EL (cell line): ENCODE measurements at regions not wholly inside any gene's neighbourhood (a gene's known extent, or its start where the extent isn't known, plus 50 kb on each side); places are given as distances from the start of the nearest gene placed in this dataset.

Source experiments
- DNase-seq: peaks from one replicate; pipeline ENCODE4 v3.0.0-alpha.2; 2016

DNA sequence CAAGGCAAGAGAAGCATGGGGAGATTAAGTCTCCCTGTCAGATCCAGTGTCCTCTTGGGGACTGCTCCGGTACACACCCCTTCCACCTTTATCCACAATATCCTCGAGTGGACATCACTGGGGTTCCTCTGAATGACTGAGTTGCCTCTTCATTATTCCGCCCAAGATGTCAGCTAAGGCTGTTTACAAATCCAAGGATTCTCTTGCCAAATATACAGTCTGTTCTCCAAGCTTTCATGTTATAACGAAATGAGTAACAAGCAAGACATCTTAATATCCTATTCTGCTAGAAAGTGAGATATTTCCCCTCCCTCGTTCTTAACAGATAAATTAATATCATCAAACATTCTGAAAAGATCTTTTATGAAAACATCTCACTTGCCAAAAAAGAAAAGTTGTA lies 314.1 kb upstream of the IRX5 start:
- no peak for DNase-seq

DNA sequence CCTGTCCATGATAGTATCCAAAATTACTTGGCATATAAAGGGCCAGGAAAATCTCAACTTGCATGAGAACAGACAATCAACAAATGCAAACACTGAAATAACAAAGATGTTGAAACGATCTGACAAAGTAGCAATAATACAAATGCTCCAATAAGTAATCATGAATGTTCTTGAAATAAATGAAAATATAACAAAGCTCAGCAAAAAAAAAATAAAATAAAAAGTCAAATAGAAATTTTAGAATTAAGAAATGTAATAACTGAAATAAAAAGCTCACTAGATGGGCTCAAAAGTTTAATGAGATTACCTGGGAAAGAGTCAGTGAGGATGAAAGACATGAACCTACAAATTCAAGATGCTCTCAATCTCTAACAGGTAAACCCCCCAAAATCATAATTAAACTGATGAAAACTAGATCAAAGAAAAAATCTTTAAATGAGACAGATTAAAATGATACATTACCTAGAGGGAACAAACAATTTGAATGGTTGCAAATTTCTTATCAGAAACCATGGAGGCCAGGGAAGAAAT lies 319.0 kb upstream of the IRX3 start:
- DNase-seq: no peak

DNA sequence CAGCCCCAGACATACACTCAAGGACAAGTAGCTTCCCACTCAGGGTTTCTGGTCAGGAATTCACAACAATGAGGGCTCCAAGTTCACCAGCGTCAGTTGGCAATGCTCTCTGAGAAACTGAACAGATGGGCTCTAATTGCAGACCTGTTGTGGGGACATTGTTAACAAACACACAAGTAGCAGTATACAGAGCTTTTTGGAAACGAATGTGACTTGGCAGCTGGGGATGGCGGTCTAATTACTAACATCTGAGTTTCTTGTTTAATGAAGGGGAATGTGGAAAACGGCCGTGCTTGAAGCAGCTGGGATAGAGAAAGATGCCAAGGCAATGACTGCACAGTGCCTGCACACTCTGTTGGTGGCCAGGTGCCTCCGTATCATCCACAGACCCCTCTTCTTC lies 316.1 kb upstream of the IRX3 start:
- no peak for DNase-seq

DNA sequence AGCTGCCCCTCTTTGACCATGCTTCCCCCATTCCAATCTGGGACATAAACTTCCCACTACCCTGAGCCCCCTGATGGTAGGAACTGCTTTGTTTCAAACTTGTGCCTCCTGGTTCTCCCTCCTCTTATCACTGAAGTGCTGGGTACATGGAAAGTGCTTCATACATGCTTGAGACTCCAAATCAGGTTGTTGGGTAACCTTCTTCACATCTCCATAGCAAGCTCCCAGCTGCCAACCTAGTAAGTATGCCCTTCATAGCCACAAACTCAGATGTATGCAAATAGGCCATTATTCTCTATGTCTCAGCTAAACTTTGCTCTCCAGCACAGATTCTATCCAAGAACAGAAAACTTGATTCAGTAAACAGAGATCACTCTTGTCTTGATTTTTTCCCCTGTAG lies 310.6 kb upstream of the IRX3 start:
- DNase-seq: no peak

DNA sequence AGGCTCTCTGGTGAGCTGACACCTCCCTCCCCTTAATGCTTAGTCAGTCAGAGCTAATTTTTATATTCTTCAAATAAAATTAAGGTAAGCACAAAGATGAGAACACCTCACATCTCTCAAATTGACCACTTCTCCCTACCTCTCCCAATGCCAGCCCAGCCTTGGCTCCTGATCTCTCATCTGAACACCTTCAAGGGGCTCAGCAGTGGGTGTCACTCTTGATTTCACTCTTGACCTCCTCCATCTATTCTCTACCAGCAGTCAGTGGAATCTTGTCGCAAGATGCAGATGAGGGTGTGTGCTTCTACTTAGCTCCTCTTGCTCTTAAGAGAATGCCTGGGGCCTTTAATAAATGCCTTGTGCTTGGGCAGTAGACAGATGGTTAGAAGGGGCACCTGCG lies 309.0 kb upstream of the IRX3 start:
- DNase-seq: no peak

DNA sequence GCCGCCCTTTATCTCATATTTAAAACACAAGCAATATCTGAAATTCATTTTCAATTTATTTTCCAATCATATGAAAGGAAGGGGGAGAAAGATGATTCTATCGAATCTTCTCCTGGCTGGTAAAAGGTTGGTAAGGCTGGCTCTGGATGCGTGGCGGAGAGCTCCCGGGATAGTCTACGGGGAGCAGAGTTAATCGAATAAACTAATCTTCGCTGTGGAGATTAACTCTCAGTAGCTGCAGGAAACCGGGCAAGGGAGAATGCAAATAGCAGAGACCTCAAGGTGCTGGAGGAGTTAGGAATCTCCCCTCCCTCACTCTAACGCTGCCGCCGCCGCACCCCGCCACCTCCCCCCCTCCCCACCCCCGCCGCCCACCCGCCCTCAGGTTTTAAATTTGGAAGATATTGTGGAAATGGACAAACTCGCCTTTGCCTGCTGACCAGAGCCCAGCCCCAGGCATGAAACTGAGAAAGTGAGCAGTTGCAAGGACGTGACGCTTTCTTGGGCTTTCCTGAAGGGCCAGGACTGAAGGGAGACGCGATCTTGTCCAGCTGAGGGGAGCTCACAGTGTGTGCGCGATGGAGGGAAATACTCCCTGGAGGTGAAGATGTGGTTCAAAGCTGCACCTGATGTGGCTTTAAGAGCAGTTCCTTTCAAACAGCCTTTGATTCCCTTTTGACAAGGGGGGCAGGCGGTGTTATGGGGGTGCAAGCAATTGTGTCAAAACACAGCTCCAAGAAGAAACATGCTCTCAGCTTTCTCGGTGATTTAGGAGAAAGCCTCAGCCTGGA lies 308.2 kb upstream of the IRX3 start:
- DNase-seq: no peak

DNA sequence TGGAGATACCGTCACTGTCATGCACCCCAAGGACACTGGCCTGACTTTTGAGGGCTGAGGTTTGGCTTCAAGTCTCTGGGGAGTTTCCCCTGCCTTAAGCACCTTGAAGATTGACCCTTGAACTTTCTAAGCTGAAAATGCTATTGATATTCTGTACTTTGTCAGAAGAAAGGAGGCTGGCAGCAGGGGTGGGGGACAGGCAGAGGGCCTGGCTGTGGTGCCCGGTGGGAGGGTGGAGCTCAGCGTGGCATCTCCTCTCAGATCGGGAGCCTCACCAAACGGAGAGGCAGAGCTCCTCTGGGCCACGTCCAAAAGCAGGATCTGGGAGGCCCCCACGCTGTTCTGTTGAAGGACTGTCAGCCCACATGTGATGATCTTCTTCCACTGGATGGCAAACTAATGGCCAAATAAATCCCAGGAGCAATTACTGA lies 305.2 kb upstream of the IRX3 start:
- DNase-seq: no peak

DNA sequence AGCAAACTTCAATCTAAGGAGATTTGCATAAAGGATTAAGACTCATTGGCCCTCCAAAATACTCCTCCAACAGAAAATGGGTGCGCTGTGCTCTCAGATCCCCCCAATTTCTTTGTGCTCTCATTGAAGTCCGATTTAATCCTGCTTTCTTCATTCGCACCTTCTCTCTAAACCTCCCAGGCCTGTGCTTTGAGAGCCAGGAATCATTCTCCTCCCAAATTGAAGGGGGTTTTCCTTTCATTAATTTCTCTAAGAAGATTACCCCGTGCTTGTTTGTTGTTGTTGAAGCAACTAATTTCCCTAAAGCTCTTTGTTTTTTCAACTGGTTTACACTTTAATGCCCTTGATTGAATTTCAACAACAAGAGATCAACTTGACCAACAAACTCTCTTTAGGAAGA lies 304.2 kb upstream of the IRX3 start:
- DNase-seq: no peak

DNA sequence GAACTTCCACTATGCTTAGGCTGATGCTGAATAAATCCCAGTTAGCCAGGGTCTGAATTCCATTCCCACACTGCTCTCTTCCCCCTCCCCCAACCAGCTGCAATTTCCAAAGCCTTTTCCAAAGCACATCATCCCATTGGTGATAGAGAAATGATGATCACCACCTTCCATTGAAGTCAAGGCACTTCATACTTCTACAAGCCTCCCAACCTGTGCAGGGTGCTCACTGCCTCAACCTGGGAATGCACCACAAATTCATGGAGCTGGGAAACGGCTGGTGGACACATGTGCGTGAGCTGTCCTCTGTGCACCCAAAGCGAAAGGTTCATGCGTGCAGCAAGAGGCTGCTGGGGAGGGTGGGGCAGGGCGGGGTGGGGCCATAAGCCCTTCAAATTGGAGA lies 302.7 kb upstream of the IRX3 start:
- no peak for DNase-seq

DNA sequence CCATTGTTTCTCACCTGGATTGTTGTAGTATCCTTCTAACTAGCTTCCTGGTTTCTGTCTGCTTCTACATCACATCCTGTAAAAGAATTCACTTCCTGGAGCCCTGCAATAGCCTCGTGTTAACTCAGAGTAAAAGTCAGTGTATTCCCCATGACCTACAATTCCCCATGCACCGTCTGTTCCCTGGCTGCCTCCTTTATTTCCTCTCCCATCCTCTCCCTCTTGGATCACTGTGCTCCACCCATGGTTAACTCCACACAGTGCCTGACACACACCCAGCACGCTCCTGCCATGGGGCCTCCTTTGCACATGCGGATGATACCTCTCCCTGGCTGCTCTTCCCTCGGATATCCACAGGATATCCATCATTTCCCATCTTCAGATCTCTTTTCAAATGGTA lies 301.4 kb upstream of the IRX3 start:
- DNase-seq: no peak

DNA sequence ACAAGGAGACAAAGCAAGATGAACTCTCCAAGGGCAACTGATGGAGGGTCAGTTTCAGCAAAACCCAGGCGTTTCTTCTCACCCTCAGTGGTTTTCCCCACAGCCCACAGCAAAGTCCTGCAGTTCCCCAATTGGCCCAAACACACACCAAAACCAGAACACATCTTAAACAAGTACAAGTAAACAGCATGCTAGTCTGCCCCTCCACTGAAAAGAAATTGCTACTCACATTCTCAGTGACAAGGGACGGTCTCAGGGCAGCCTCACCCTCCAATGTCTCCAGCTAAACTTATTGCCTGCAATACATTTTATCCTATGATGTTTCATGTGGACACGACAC lies 300.6 kb upstream of the IRX3 start:
- DNase-seq: no peak

DNA sequence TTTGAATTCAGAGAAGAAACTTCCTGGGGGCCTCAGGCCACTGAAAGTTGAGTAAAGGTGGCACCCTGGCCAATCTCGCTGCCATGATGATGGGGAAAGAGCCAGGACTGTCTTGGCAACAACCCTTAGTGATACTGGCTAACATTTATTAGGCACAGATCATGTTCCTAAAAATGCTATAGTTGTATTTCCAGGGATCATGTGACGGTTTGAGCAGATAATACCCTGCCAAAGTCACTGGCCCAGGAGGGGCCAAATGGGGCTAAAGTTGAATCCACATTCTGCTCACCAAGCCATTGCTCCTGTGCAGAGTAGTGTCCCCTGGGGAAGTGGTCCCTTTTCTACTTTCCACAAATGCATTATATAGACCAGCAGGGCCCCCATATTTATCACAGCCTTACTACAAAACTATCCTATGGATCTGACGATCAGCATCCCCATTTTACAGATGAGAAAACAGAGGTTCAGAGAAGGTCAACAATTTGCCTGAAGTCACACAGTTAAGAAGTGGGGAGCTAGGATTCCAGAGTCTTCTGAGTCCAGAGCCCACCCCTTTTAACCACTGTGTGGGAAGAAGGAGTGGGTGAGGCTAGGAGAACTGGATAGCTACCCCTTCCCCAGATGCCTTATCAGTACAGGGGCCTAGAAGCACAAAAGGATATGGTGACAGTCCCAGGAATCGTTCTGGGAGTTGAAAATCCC lies 300.0 kb upstream of the IRX3 start:
- DNase-seq: no peak

DNA sequence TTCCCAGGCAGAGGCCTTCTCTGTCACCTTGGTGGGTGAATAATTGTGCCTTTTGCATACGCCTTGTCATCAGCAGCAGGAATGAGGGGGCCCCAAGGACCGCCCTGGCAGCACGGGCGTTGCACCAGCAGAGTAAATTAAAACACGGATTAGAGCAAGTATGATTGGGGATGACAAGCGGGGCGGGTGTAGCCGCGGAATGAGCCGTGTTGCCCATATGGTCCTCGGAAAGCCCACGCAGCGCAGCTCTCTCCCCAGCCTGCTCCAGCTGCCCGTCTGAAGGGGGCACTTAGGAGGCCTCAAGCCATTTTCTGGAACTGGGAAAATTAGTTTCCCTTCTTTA lies 299.4 kb upstream of the IRX3 start:
- DNase-seq: no peak

DNA sequence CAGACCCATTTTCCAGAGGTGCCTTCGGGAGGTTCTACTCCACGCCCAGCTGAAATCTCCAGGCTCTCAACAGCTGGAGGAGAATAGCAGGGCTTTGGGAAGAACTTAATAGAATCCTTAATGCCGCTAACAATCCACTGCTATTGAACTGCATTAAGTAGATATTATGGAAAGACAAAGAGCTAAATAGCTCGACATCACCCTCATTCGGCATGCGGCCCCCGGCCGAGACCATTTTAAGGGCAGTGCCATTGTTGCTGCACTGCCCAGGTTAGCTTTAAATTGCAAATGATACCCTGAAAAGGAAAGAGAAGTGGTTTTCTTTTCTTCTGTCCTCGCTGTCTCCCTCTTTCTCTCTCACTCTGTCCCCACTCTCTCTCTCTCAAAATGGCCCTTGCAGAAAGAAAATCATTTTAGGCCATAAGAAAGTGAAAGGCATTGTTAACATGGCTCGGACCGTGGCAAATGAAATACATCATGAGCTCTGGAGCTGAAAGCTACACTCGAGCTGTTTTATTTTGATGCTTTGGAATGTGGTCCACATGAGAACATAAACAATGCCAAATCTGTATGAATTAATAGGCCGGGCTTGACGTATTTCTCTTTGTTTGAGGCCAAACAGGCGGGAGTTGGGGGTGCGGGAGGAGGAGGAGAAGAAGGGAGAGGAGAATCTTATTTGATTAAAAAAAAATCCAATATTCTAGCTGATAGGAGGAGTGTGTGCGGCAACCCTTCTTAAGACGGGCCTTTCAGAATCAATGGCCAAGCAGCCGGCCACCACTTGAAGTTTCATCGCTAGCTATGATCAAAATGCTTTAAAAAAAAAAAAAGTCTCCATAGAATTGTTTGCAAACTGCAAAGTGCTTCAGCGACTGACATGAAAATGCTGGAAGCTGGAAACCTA lies 298.8 kb upstream of the IRX3 start:
- no peak for DNase-seq

DNA sequence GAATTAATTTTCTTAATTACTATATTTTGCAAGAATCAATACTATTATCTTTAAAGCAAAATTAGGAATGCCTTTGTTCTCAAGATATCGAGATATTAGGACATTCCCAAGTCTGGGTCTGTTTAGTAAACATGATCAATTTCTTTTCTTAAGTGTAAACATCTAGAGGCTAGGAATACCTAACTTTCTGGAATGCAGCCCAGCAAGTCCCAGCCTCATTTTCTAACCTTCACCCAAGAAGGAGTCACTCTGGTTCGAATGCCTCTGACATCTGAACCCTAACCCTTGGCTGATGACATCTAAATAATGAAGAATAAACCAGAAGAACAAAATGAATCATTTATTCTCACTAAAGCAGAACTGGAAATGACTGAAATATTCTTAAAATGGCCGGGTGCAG lies 297.5 kb upstream of the IRX3 start:
- DNase-seq: no peak

DNA sequence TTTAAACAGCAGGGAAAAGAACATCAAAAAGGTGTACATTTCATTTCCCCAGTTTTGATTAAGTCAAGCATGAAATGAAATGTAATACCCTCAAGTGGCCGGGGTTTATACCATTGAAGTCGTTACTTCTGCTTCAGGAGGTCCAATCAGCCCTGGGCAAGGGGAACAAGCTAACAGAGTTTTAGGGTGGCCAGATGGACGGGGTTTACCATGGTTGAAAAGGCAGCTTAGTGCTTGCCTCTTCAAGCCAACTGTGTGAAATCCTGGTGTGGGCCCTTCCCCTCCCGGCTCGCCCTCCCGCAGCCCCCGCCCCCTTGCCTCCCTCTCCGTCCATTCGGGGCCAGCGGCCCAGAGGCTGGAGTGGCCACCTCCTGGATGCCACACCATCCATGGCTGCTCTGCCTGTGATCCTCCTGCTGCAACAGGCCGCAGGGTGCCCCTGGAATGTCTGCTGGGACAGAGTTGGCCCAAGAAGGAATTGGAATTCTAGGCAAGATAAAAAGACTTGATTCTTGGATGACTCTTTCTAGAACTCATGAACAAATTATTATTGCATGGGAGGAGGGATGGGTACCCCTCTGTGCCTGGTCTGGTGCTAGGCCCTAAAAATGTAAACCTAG lies 296.2 kb upstream of the IRX3 start:
- DNase-seq: no peak

DNA sequence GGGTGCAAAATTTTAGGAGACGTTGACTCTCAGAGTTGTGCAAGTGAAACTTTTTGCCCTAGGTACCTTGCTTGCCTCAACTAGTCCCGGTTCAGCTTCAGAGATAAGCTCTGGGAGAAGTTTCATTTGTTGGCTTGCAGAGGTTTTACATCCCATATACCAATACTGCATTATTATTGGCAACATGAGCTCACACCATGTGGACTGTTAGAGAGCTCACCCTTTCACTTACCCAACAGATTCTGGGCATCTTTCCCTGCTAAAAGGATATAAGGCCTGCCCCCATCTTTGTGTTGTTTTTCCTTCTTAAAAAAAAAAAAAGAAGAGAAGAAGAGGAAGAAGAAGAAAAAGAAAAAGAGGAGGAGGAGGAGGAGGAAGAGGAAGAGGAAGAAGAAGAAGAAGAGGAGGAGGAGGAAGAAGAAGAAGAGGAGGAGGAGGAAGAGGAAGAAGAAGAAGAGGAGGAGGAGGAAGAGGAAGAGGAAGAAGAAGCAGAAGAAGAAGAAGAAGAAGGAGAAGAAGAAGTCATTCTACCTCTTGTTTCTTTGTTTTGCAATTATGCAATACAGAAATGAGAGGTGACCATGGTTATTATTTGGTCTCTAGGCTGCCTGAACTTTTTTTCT lies 292.6 kb upstream of the IRX3 start:
- DNase-seq: no peak

DNA sequence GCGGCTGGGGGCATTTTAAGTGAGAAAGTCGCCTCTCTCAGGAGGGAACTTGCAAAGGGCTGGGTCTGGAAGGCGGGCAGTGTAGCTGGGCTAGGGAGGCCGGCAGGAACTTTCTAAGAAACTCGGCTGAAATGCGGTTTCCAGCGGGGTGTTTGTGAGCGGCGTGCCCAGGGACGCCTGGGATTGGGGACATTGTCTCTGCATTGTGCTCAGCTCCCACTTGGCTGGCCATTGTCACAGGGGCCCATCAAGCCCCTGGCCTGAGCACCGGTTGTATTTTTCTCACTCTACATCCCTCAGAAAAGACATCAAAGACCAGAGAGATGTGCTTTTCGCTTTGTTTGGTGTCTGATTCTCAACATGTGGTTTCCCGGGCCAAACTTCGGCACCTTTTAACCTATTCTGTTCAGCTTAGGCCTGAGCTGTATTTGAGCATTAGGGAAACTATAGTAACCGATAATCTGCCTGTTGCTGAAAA lies 291.1 kb upstream of the IRX3 start:
- no peak for DNase-seq

DNA sequence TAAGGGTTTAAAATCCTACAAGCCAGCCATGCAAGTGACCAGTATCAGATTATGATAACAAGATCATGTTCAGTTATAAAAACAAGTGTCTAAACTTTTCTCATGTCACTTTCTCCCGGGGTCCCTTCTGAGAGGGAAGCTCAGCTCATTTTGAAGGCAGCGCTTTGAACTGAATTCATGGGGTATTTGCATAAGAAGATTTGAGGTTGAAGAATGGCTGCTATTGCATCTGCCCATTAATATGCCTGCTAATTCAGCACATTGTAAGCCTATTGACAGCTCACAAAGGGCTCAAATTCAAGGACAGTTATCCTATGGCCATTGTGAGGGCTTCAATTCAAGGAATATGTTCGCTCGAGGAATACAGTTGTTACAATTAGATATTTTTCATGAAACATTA lies 290.2 kb upstream of the IRX3 start:
- no peak for DNase-seq

DNA sequence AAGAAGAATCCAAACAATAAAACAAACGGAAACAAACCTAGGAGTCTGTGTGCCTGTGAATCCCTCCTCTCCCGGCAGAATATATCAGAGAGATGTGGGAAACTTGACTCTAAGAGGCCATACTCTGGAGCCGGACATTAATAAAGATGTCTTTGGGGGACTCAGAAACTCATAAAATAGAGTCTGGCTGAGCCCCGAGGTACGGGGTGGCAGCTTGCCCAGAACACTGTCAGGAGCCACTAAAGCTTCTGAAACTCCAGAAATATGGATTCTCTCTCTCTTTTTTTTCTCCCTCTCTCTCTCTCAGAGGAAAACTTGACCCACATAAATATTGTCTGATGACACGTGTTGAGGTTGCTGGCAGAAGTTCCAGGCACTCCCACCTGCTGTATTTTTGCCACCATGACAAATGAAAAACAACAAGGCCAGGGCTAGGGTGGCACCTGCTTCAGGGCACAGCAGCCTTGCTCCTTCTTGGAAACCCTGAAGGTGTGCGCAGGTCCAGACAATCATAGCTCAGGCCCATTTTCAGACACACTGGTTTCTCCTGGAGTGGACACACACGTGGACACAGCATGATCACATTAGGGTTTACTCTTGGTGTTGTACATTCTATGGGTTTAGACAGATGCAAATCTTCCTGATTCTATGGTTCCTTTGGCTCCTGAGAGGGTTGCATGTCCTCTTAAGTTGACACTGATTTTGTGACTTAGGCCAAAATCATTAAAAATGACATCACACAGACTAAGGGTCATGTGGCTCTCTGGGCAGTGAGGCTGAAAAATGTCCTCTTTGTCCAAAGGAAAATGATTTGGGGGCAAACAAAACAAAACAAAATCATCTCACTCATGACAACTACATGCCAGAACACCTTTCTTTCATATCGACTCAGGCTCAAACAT lies 282.6 kb upstream of the IRX3 start:
- no peak for DNase-seq

DNA sequence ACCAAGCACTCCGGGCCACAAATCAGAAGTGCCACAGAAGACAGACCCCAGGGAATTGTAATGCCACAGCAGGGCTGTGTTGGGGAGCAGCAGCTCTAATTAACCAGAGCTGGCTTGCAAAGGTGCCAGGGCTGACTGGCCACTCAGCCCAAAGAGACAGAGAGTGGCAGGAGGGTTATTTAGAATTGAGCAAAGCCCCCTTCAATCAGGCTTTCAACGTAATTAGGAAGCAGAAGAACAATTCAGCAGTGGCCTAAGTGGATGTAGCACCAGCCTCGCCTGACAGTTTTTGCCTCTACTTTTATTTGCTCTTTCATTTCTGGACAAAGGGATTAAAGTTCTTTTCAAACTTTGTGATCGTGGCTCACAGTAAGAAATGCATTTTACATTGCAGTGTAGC lies 278.3 kb upstream of the IRX3 start:
- DNase-seq: no peak

DNA sequence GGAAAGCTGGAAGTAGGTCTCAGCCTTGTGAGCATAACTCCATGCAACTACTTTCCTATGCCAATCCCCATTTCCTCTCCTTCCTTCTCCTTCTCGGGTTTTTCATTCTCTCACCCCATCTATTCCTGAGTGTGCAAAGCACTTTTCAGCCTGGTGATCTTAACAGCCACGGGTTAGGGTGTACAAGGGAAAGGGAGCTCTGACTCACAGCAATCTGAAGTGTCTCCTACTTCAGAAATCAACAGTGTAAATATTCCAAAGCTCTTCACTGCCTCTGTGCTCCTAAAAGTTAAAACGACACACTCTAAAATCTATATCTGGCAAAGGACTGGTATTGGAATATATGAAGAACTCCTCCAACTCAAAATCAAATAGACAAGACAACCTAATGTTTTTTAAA lies 268.0 kb upstream of the IRX3 start:
- no peak for DNase-seq
